Subcutaneous abdominal adipose tissue (tissue), 5 donors: ENCODE measurements at regions not wholly inside any gene's neighbourhood (a gene's known extent, or its start where the extent isn't known, plus 50 kb on each side); places are given as distances from the start of the nearest gene placed in this dataset.

Source experiments
- H3K27ac ChIP-seq: one replicate; pipeline ENCODE4 v1.7.0; 2013; ENCODE audit warnings: low read depth, mild to moderate bottlenecking, inconsistent platforms, low read length, moderate library complexity
- H3K27me3 ChIP-seq, 5 donors: one replicate each; pipeline ENCODE4 v1.7.0; 2013; ENCODE audit warnings: low read length in 5 of 5, inconsistent platforms in 1 of 5; ENCODE audit not compliant: control insufficient read depth in 5 of 5, insufficient read depth in 4 of 5
- H3K36me3 ChIP-seq, 5 donors: one replicate each; pipeline ENCODE4 v1.7.0; 2013; ENCODE audit warnings: low read length in 5 of 5; ENCODE audit not compliant: control insufficient read depth in 5 of 5, insufficient read depth in 5 of 5
- H3K4me1 ChIP-seq, 5 donors: one replicate each; pipeline ENCODE4 v1.7.0; 2013; ENCODE audit warnings: low read length in 5 of 5, mild to moderate bottlenecking in 3 of 5, moderate library complexity in 1 of 5; ENCODE audit not compliant: control insufficient read depth in 5 of 5, insufficient read depth in 5 of 5
- H3K4me3 ChIP-seq, 5 donors: one replicate each; pipeline ENCODE4 v1.7.0; 2013; ENCODE audit warnings: low read length in 5 of 5, low read depth in 1 of 5
- H3K9ac ChIP-seq, 5 donors: one replicate each; pipeline ENCODE4 v1.7.0; 2013; ENCODE audit warnings: low read length in 5 of 5, mild to moderate bottlenecking in 4 of 5, moderate library complexity in 3 of 5
- H3K9me3 ChIP-seq, 5 donors: one replicate each; pipeline ENCODE4 v1.7.0; 2013; ENCODE audit warnings: low read length in 5 of 5; ENCODE audit not compliant: control insufficient read depth in 5 of 5
- donor health status: healthy.
- donor health status: healthy.
- donor health status: healthy.
- donor health status: healthy.
- donor health status: healthy.

GRCh38 chr17:79478841-79479240 is 132.0 kb downstream of the RBFOX3 start:
- Histone ChIP-seq H3K4me3 (no peak overlapping the region), H3K36me3 (no peaks in the 10 kb centered on the region), H3K27ac (no peak overlapping the region), H3K9me3 (no peaks in the 10 kb centered on the region), H3K9ac (no peak overlapping the region), H3K27me3 (peaks cover 5 to 73% (median 64%) of the 10 kb centered on the region in 5 donors), H3K4me1 (peaks cover 0 to 2% (median 0%) of the 10 kb centered on the region in 5 donors)

- H3K4me3 ChIP-seq = no peak overlapping the region
- no peak overlapping the region for H3K27ac ChIP-seq
- peaks cover 0 to 2% (median 0%) of the 10 kb centered on the region in 5 donors for H3K4me1 ChIP-seq
- H3K9me3 ChIP-seq = no peaks in the 10 kb centered on the region
- H3K9ac ChIP-seq = no peak overlapping the region
- H3K36me3 ChIP-seq = no peaks in the 10 kb centered on the region
- peaks cover 4 to 72% (median 60%) of the 10 kb centered on the region in 5 donors for H3K27me3 ChIP-seq
These were observed 132.8 kb downstream of the RBFOX3 start for GRCh38 chr17:79478051-79478461.

GRCh38 chr17:79476074-79476652 is 134.7 kb downstream of the RBFOX3 start:
- no peaks in the 10 kb centered on the region for H3K9me3 ChIP-seq
- H3K27me3 ChIP-seq = peaks cover 4 to 64% (median 49%) of the 10 kb centered on the region in 5 donors
- no peak overlapping the region for H3K9ac ChIP-seq
- H3K36me3 ChIP-seq = no peaks in the 10 kb centered on the region
- H3K4me3 ChIP-seq = no peak overlapping the region
- no peak overlapping the region for H3K27ac ChIP-seq
- H3K4me1 ChIP-seq = peaks cover 0 to 2% (median 0%) of the 10 kb centered on the region in 5 donors

GRCh38 chr17:79473876-79474440 is 136.9 kb downstream of the RBFOX3 start:
- Histone ChIP-seq H3K4me3 (no peak overlapping the region), H3K9me3 (no peaks in the 10 kb centered on the region), H3K36me3 (no peaks in the 10 kb centered on the region), H3K27ac (no peak overlapping the region), H3K4me1 (peaks cover 0 to 2% (median 0%) of the 10 kb centered on the region in 5 donors), H3K9ac (no peak overlapping the region), H3K27me3 (peaks cover 11 to 64% (median 55%) of the 10 kb centered on the region in 5 donors)

GRCh38 chr17:79473111-79473875 is 137.6 kb downstream of the RBFOX3 start:
- no peak overlapping the region for H3K27ac ChIP-seq

GRCh38 chr17:79470754-79471153 is 140.1 kb downstream of the RBFOX3 start:
- Histone ChIP-seq H3K9me3 (no peaks in the 10 kb centered on the region), H3K4me1 (no peaks in the 10 kb centered on the region), H3K36me3 (no peaks in the 10 kb centered on the region), H3K9ac (no peak overlapping the region), H3K4me3 (no peak overlapping the region), H3K27ac (no peak overlapping the region), H3K27me3 (peaks cover 16 to 67% (median 49%) of the 10 kb centered on the region in 5 donors)

More at GRCh38 chr17:79473111-79473875, 137.6 kb downstream of the RBFOX3 start:
- no peaks in the 10 kb centered on the region for H3K9me3 ChIP-seq
- H3K9ac ChIP-seq = no peak overlapping the region
- H3K4me1 ChIP-seq = peaks cover 0 to 2% (median 0%) of the 10 kb centered on the region in 5 donors
- H3K27me3 ChIP-seq = peaks cover 14 to 65% (median 51%) of the 10 kb centered on the region in 5 donors
- H3K4me3 ChIP-seq = no peak overlapping the region
- no peaks in the 10 kb centered on the region for H3K36me3 ChIP-seq

GRCh38 chr17:79469646-79470045 is 141.2 kb downstream of the RBFOX3 start:
- Histone ChIP-seq H3K9ac (no peak overlapping the region), H3K4me3 (no peak overlapping the region), H3K9me3 (no peaks in the 10 kb centered on the region), H3K36me3 (no peaks in the 10 kb centered on the region), H3K27ac (no peak overlapping the region), H3K27me3 (peaks cover 16 to 62% (median 46%) of the 10 kb centered on the region in 5 donors), H3K4me1 (no peaks in the 10 kb centered on the region)

GRCh38 chr17:79468183-79468944 is 142.5 kb downstream of the RBFOX3 start:
- no peaks in the 10 kb centered on the region for H3K36me3 ChIP-seq
- no peak overlapping the region for H3K4me3 ChIP-seq
- no peak overlapping the region for H3K27ac ChIP-seq
- no peak overlapping the region for H3K9ac ChIP-seq
- no peaks in the 10 kb centered on the region for H3K9me3 ChIP-seq
- peaks cover 13 to 56% (median 46%) of the 10 kb centered on the region in 5 donors for H3K27me3 ChIP-seq
- H3K4me1 ChIP-seq = no peaks in the 10 kb centered on the region

GRCh38 chr17:79466562-79467350 is 144.1 kb downstream of the RBFOX3 start:
- no peak overlapping the region for H3K9ac ChIP-seq
- no peaks in the 10 kb centered on the region for H3K4me1 ChIP-seq
- H3K9me3 ChIP-seq = no peaks in the 10 kb centered on the region
- H3K4me3 ChIP-seq = no peak overlapping the region
- H3K27ac ChIP-seq = no peak overlapping the region
- H3K27me3 ChIP-seq = peaks cover 13 to 56% (median 40%) of the 10 kb centered on the region in 5 donors
- no peaks in the 10 kb centered on the region for H3K36me3 ChIP-seq
